ENCODE measurements at regions not wholly inside any gene's neighbourhood (a gene's known extent, or its start where the extent isn't known, plus 50 kb on each side); places are given as distances from the start of the nearest gene placed in this dataset.

DNA sequence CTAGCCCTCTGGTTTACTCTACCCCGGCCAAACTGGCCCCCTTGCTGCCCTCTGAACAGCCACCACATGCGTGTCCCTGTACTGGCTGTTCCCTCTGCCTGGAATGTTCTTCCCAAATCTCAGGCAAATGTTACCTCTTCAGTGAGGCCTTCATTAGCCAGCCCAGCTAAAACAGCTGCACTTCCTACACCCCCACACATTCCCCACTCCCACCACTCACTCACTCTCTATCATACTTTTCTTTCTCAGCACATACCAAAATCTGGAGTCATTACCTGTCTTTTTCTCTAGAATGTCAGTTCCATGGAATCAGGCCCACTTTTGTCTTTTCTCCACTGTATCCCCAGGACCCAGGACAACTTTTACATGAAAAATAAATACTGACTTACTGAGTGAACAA, 401.2 kb upstream of the SULF2 start:
- intact Hi-C loops (cut with micrococcal nuclease) = no loop called here
- no peaks in the 10 kb centered on the region for H3K27me3 Mint-ChIP-seq (ENCODE audit: insufficient read depth)
- H3K4me1 Mint-ChIP-seq (ENCODE audit: low read depth) = no peaks in the 10 kb centered on the region
- no peak for DNase-seq (ENCODE audit: low spot score)
- no peaks in the 10 kb centered on the region for H3K36me3 Mint-ChIP-seq (ENCODE audit: low read depth)
- H3K9me3 Mint-ChIP-seq = no peaks in the 10 kb centered on the region
- no peak overlapping the region for H3K4me3 Mint-ChIP-seq
- H3K27ac Mint-ChIP-seq = no peak overlapping the region

DNA sequence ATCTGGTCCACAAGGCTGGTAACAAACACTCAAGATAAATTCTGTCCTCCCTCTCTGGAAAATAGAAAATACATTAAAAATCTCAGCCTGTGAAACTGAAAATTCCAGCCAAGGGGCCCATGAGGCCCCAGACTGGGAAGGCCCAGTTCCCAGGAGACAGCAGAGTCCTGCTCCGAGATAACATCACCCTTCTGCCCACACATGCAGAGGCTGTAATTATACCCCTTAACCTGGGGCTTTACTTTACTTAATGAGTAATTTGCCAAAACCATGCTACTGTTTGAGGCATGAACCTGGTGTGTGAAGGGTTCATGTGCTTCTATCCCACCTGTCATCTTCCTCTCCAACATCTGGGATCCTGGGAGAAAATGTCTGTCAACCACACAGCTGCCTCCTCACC, 398.9 kb upstream of the SULF2 start:
- Mint-ChIP-seq H3K4me3 (no peak overlapping the region), H3K9me3 (no peaks in the 10 kb centered on the region), H3K27ac (no peak overlapping the region), H3K4me1 (ENCODE audit: low read depth) (no peaks in the 10 kb centered on the region), H3K27me3 (ENCODE audit: insufficient read depth) (no peaks in the 10 kb centered on the region), H3K36me3 (ENCODE audit: low read depth) (no peaks in the 10 kb centered on the region)
- DNase-seq (ENCODE audit: low spot score) = no peak
- intact Hi-C loops (cut with micrococcal nuclease) = no loop called here

DNA sequence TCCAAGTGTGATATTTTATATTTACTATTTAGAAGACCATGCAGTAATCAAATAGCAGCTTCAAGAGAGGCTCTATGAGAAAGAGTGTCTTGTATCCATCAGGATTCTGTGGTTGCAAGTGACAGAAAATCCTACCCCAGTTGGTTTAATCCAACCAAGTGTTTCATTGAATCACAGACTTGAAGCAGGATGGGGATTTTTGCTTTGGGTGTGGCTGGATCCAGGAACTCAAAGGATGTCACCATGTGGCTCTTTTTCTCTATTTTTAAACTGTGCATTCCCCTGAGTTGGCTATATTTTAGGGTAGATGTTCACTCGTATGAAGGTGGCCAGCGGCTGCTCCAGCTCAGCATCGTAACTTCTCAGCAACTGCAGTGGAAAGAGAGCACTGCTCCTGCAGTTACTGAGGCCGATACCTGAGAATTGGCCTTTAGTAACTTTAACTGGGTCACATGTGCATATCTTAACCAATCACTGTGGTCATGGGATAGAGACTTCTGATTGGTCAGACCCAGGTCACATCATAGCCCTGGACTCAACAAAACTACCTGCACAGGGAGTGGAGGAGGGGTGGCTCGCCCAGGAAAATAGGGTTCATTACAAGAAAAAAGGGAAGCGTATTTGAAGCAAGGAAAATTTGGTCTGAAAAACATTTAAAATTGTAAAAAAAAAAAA, 396.1 kb upstream of the SULF2 start:
- H3K4me3 Mint-ChIP-seq = no peak overlapping the region
- DNase-seq (ENCODE audit: low spot score) = no peak
- H3K36me3 Mint-ChIP-seq (ENCODE audit: low read depth) = no peaks in the 10 kb centered on the region
- H3K9me3 Mint-ChIP-seq = no peaks in the 10 kb centered on the region
- no peaks in the 10 kb centered on the region for H3K4me1 Mint-ChIP-seq (ENCODE audit: low read depth)
- no peaks in the 10 kb centered on the region for H3K27me3 Mint-ChIP-seq (ENCODE audit: insufficient read depth)
- intact Hi-C loops (cut with micrococcal nuclease) = no loop called here
- H3K27ac Mint-ChIP-seq = no peak overlapping the region

DNA sequence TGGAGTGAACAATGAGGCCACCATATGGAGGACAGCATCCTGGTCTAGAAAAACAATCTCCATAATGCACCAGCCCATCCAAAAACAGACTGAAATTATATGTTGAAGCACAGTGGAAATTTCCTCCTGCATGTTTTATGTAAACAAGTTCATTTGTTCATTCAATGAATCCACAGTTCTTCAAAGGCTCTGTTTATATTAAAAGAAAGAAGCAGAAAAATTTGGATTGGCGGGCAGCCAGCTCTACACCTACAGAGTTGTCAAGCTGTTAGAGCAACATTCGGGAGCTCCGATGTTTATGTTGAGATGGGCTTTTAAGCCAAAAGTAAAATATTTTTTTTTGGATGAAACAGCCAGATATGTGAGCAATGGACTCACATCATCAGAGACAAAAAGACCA, 395.3 kb upstream of the SULF2 start:
- H3K4me3 Mint-ChIP-seq = no peak overlapping the region
- no peaks in the 10 kb centered on the region for H3K9me3 Mint-ChIP-seq
- no peak for DNase-seq (ENCODE audit: low spot score)
- no peaks in the 10 kb centered on the region for H3K4me1 Mint-ChIP-seq (ENCODE audit: low read depth)
- no peak overlapping the region for H3K27ac Mint-ChIP-seq
- intact Hi-C loops (cut with micrococcal nuclease) = no loop called here
- H3K36me3 Mint-ChIP-seq (ENCODE audit: low read depth) = no peaks in the 10 kb centered on the region
- H3K27me3 Mint-ChIP-seq (ENCODE audit: insufficient read depth) = no peaks in the 10 kb centered on the region

DNA sequence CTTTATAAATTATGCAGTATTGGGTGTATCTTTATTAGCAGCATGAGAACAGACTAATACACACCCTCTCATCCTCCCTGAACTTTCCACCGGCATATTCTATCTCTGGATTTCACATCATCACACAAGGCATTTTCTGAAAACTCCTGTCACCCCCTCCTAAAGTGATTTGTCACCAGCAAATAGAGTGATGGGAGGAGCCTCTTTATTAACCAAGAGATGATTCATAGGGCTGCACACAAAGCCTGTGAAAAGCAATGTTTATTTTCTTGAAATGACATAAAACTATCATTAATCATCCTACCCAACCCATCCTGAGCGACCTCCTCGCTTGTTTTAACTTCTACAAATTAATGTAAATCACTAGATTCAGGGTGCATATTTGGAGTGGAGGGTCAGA, 394.7 kb upstream of the SULF2 start:
- Mint-ChIP-seq H3K27ac (no peak overlapping the region), H3K4me3 (no peak overlapping the region), H3K27me3 (ENCODE audit: insufficient read depth) (no peaks in the 10 kb centered on the region), H3K9me3 (no peaks in the 10 kb centered on the region), H3K36me3 (ENCODE audit: low read depth) (no peaks in the 10 kb centered on the region), H3K4me1 (ENCODE audit: low read depth) (no peaks in the 10 kb centered on the region)
- no peak for DNase-seq (ENCODE audit: low spot score)
- intact Hi-C loops (cut with micrococcal nuclease) = no loop called here

DNA sequence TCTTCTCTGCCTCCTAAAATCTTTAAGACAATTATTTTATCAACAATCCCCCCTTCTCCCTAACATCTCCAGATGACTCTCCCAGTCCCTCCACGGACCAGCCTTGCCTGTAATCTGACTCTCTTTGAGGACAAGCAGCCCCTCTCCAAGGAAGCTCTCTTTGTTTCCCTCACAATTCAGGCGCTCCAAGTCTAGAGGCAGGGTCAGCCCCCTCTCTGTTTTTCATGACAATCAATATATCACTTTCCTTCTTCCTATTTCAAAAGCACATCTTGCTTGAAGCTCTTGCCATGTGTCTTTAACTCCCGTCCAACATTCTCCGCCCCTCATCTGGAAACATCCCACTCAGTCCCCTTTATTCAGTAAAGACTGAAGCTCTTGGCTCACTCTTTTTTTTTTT, 393.4 kb upstream of the SULF2 start:
- intact Hi-C loops (cut with micrococcal nuclease) = no loop called here
- Mint-ChIP-seq H3K9me3 (no peaks in the 10 kb centered on the region), H3K36me3 (ENCODE audit: low read depth) (no peaks in the 10 kb centered on the region), H3K4me3 (no peak overlapping the region), H3K27ac (no peak overlapping the region), H3K4me1 (ENCODE audit: low read depth) (no peaks in the 10 kb centered on the region), H3K27me3 (ENCODE audit: insufficient read depth) (no peaks in the 10 kb centered on the region)
- no peak for DNase-seq (ENCODE audit: low spot score)

DNA sequence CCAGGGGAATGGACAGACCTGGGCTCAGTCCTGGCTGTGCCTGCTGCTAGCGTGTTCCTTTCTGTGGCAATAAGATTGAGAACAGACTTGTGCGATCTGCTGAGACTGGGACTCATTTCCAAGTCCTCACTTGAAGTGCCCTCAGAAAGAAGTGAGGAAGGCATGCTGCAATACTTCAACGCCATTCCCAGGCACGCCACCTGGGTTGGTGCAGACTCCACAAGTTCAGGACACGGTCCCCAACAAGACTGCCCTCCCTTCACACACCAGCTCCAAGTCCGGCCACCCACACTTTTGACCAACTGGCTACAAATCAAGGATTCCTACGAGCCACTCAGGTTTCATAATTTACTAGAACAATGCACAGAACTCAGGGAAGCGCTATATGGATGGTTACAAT, 391.8 kb upstream of the SULF2 start:
- H3K4me3 Mint-ChIP-seq = no peak overlapping the region
- no peaks in the 10 kb centered on the region for H3K9me3 Mint-ChIP-seq
- no peaks in the 10 kb centered on the region for H3K27me3 Mint-ChIP-seq (ENCODE audit: insufficient read depth)
- intact Hi-C loops (cut with micrococcal nuclease) = no loop called here
- no peaks in the 10 kb centered on the region for H3K36me3 Mint-ChIP-seq (ENCODE audit: low read depth)
- no peaks in the 10 kb centered on the region for H3K4me1 Mint-ChIP-seq (ENCODE audit: low read depth)
- H3K27ac Mint-ChIP-seq = no peak overlapping the region
- DNase-seq (ENCODE audit: low spot score) = no peak

DNA sequence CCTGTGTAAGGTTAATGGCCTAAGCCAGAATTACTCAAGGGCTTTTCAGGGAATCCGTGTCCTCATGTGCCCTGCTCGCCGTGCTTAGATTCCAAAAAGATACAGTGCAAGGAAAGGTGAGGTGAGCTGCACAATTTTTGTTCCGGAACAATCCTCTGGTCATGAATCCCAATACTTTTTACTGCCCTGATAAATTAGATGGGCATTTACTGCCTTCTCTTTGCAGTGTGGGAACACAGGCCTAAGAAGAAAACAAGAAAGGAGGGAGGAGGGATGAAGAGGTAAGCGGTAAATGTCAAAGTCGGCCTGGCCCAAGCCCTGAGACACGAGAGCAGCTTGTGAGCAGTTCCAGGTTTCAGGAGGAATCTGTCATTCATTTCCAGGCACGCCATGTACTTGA, 390.9 kb upstream of the SULF2 start:
- Mint-ChIP-seq H3K9me3 (no peaks in the 10 kb centered on the region), H3K4me1 (ENCODE audit: low read depth) (no peaks in the 10 kb centered on the region), H3K36me3 (ENCODE audit: low read depth) (no peaks in the 10 kb centered on the region), H3K27me3 (ENCODE audit: insufficient read depth) (peaks cover under 1% of the 10 kb centered on the region), H3K27ac (no peak overlapping the region), H3K4me3 (no peak overlapping the region)
- DNase-seq (ENCODE audit: low spot score) = no peak
- intact Hi-C loops (cut with micrococcal nuclease) = no loop called here

DNA sequence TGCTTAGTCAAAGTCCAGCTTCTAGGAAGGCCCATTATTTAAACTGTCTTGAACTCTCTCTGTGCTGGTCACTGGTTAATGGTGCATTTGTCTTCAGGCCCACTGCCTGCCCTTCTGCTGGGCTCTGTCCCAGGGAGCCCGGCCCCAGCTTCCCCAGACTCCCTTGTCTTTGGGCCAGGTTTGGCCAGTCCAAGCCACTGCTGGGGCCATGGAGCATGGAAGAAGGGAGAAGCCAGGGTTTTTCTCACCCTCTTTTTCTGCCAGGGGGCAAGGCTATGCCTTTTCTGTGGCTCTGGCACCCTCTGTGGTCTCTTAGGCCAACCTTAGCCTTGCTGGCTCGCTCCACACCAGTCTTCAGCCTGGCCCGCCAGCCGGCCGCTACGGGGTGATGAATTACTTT, 390.0 kb upstream of the SULF2 start:
- H3K9me3 Mint-ChIP-seq = no peaks in the 10 kb centered on the region
- no peaks in the 10 kb centered on the region for H3K36me3 Mint-ChIP-seq (ENCODE audit: low read depth)
- no peaks in the 10 kb centered on the region for H3K4me1 Mint-ChIP-seq (ENCODE audit: low read depth)
- H3K27me3 Mint-ChIP-seq (ENCODE audit: insufficient read depth) = peaks cover 3% of the 10 kb centered on the region
- no peak for DNase-seq (ENCODE audit: low spot score)
- no peak overlapping the region for H3K27ac Mint-ChIP-seq
- intact Hi-C loops (cut with micrococcal nuclease) = no loop called here
- H3K4me3 Mint-ChIP-seq = no peak overlapping the region

DNA sequence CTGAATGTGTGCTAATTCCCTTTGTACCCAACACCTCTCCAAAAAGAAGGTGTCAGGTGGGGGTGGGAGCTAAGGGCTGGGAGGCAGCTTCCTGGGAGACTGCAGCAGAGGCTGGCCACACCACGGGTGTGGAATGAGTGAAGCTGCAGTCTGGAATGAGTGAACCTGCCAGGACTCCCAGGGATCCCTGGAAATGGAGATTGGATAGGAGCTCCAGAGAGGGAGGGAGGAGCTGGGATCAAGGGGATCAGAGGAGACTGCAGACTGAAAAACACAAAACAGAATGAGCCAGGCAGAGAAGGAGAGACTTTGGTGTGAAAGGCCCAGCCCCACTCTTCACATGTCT, 387.0 kb upstream of the SULF2 start:
- H3K4me3 Mint-ChIP-seq = no peak overlapping the region
- peaks cover 3% of the 10 kb centered on the region for H3K27me3 Mint-ChIP-seq (ENCODE audit: insufficient read depth)
- no peak overlapping the region for H3K27ac Mint-ChIP-seq
- intact Hi-C loops (cut with micrococcal nuclease) = no loop called here
- H3K9me3 Mint-ChIP-seq = no peaks in the 10 kb centered on the region
- no peaks in the 10 kb centered on the region for H3K4me1 Mint-ChIP-seq (ENCODE audit: low read depth)
- H3K36me3 Mint-ChIP-seq (ENCODE audit: low read depth) = no peaks in the 10 kb centered on the region
- DNase-seq (ENCODE audit: low spot score) = no peak

DNA sequence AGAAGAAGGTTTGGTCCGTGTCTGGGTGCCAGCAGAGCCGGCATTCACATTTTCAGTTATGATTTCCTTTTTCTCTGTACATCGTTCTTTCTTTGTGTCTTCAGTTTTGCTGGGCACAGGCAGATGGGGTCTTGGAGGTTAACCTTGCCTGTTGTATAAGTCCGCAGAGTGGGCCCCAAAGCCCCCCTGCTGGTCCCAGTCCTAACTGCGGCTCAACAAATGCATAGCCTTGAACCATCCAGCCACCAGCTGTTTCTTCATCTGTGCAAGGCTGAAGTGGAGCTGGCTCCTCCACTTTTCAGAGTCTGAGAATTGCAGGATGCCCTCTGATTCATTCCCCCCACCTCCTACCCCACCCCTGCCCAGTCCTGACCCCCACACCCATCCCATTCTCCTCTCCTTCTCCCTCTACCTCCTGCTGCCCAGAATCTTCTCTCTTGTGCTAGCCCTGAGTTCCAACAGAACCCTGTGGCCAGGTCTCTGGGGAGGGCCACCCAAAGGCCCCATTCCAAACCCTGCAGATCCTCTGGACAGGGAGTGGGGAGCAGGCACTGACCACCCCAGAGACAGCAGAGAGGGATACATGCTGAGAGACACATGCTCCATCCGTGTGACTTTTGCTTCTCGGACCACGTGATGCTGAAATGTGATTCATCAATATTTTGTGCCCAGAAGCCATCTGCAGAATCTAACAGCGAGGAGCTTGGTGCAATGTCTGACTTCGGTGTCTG, 386.5 kb upstream of the SULF2 start:
- Mint-ChIP-seq H3K4me3 (no peak overlapping the region), H3K27ac (no peak overlapping the region), H3K36me3 (ENCODE audit: low read depth) (no peaks in the 10 kb centered on the region), H3K27me3 (ENCODE audit: insufficient read depth) (peaks cover 3% of the 10 kb centered on the region), H3K4me1 (ENCODE audit: low read depth) (no peaks in the 10 kb centered on the region), H3K9me3 (no peaks in the 10 kb centered on the region)
- intact Hi-C loops (cut with micrococcal nuclease) = no loop called here
- DNase-seq (ENCODE audit: low spot score) = no peak

DNA sequence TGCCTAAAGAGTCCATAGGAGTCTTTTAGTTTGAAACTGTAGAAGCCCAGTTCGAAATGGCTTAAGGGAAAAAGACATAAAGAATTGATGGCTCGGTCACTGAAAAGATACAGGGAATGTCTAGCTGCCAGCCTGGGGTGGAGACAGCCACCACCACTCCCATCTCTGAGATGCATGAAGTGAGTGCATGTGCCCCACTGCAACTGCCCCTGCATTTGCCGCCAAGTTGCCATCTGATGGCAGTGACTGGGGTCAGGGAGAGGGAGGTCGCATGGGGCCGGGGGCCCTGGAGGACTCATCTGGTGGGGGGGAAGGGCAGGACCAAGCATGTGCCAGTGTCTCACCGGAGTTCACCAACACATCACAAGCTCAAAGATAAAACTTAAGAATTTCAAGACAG, 385.8 kb upstream of the SULF2 start:
- no peak for DNase-seq (ENCODE audit: low spot score)

DNA sequence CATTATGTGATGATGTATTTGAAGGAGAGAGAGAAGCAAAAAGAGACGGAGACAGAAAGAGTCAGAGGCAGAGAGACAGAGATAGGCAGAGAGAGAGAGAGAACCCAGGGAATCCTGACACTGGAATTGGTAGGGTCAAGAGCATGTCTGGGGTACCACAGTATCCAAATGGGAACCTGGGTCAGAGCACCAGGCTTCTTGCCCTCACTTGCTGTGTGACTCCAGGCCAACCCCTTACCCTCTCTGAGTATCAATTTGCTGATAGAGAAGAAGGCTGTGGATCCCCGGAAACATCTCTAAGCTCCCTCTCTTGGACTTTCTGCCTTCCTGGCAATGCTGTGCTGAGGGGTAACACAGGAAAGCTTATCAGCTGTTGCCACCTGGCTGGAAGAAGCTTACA, 385.3 kb upstream of the SULF2 start:
- Mint-ChIP-seq H3K36me3 (ENCODE audit: low read depth) (no peaks in the 10 kb centered on the region), H3K9me3 (no peaks in the 10 kb centered on the region), H3K4me1 (ENCODE audit: low read depth) (no peaks in the 10 kb centered on the region), H3K27me3 (ENCODE audit: insufficient read depth) (peaks cover 3% of the 10 kb centered on the region), H3K4me3 (no peak overlapping the region), H3K27ac (no peak overlapping the region)
- DNase-seq (ENCODE audit: low spot score) = no peak
- intact Hi-C loops (cut with micrococcal nuclease) = no loop called here

More for the DNA sequence above, 385.8 kb upstream of the SULF2 start:
- intact Hi-C loops (cut with micrococcal nuclease) = no loop called here
- Mint-ChIP-seq H3K4me3 (no peak overlapping the region), H3K36me3 (ENCODE audit: low read depth) (no peaks in the 10 kb centered on the region), H3K27ac (no peak overlapping the region), H3K9me3 (no peaks in the 10 kb centered on the region), H3K4me1 (ENCODE audit: low read depth) (no peaks in the 10 kb centered on the region), H3K27me3 (ENCODE audit: insufficient read depth) (peaks cover 3% of the 10 kb centered on the region)
